A549 (cell line): ENCODE measurements at regions not wholly inside any gene's neighbourhood (a gene's known extent, or its start where the extent isn't known, plus 50 kb on each side); places are given as distances from the start of the nearest gene placed in this dataset.

Experiments
- ATAC-seq, 2 experiments: fragments of 200-7000 bp in 1 of 2; fragments of >200 bp in 1 of 2; cut with Nextera tagmentation in 1 of 2; cut with Tn5 transposase in 1 of 2; 3 replicates each; pipeline versions ENCODE4 v1.8.0 to v1.9.1; 2018 to 2020; ENCODE audit warnings: mild to moderate bottlenecking in 1 of 2, moderate library complexity in 1 of 2
- CTCF ChIA-PET: fragments of 300-600 bp; sonication (Branson Sonifier 250); formaldehyde crosslinking; extraction: SDS; loops from one replicate; lab custom pipeline; 2021; ENCODE audit warnings: antibody characterized with exemption, inconsistent platforms; lab: Yijun Ruan, JAX
- POLR2A ChIA-PET: fragments of 350-600 bp; formaldehyde crosslinking; extraction: SDS; loops from one replicate; lab custom pipeline; 2021; ENCODE audit warnings: antibody characterized with exemption, inconsistent platforms; lab: Yijun Ruan, JAX
- DNase-seq, 2 experiments: peaks; one replicate each; pipeline versions ENCODE4 v3.0.0 to v3.0.0-alpha.2; 2011 to 2016; ENCODE audit warnings: low read depth in 1 of 2, low spot score in 1 of 2
- FAIRE-seq: peaks from 2 replicates; lab custom pipeline; 2011; peaks lifted over from hg19 to GRCh38; lab: Jason Lieb, UNC
- H3K27ac ChIP-seq, 2 experiments: fragments of >200 bp; sonication (Bioruptor Twin); formaldehyde crosslinking; 3 replicates each; pipeline ENCODE4 v1.5.1; 2016 to 2017
- H3K4me1 ChIP-seq: fragments of >200 bp; sonication (Bioruptor Twin); formaldehyde crosslinking; 3 replicates; pipeline ENCODE4 v1.6.1; 2016
- H3K4me2 ChIP-seq: fragments of >200 bp; sonication (Bioruptor Twin); formaldehyde crosslinking; 3 replicates; pipeline ENCODE4 v1.6.1; 2016
- H3K4me3 ChIP-seq: fragments of >200 bp; sonication (Bioruptor Twin); formaldehyde crosslinking; 3 replicates; pipeline ENCODE4 v1.5.1; 2016
- H3K9me3 ChIP-seq: fragments of >200 bp; sonication (Bioruptor Twin); formaldehyde crosslinking; 3 replicates; pipeline ENCODE4 v1.6.1; 2016
- BHLHE40 ChIP-seq: IDR thresholded peaks from 2 replicates; pipeline ENCODE4 v1.6.1; 2012; ENCODE audit warnings: low read depth, low read length, inconsistent platforms
- CBX2 ChIP-seq: fragments of 200-600 bp; sonication (generic); IDR thresholded peaks from 2 replicates; pipeline ENCODE4 v1.6.1; 2016; ENCODE audit warnings: low read depth, mild to moderate bottlenecking, borderline replicate concordance
- CBX8 ChIP-seq: fragments of 200-600 bp; sonication (generic); IDR thresholded peaks from 2 replicates; pipeline ENCODE4 v1.6.1; 2016
- CHD2 ChIP-seq: fragments of 150-350 bp; IDR thresholded peaks from 2 replicates; pipeline ENCODE4 v1.6.1; 2014; ENCODE audit warnings: low read length; ENCODE audit not compliant: partially characterized antibody
- EHMT2 ChIP-seq: fragments of 200-600 bp; sonication (generic); IDR thresholded peaks from 2 replicates; pipeline ENCODE4 v1.6.1; 2016; ENCODE audit warnings: antibody characterized with exemption, low read depth, mild to moderate bottlenecking, moderate library complexity
- ELK1 ChIP-seq: fragments of 150-350 bp; IDR thresholded peaks from 2 replicates; pipeline ENCODE4 v1.6.1; 2014; ENCODE audit warnings: low read depth, mild to moderate bottlenecking, low read length
- ESRRA ChIP-seq: fragments of 150-350 bp; IDR thresholded peaks from 2 replicates; pipeline ENCODE4 v1.6.1; 2014; ENCODE audit warnings: mild to moderate bottlenecking, low read length, borderline replicate concordance
- FOSB ChIP-seq: fragments of 250-450 bp; sonication (Bioruptor Pico); IDR thresholded peaks from 2 replicates; pipeline ENCODE4 v1.5.0; 2020; ENCODE audit warnings: mild to moderate bottlenecking, moderate library complexity
- FOSL2 ChIP-seq, 2 experiments: fragments of 450-650 bp in 1 of 2; fragments of >200 bp in 1 of 2; sonication (Bioruptor Twin) in 1 of 2; formaldehyde crosslinking; IDR thresholded peaks; 2 replicates each; pipeline versions ENCODE4 v1.5.0 to v1.6.1; 2016 to 2020; ENCODE audit warnings: mild to moderate bottlenecking in 1 of 2, moderate library complexity in 1 of 2
- FOXS1 ChIP-seq: fragments of 250-450 bp; sonication (Bioruptor Pico); IDR thresholded peaks from 2 replicates; pipeline ENCODE4 v1.5.0; 2020; ENCODE audit warnings: mild to moderate bottlenecking, moderate library complexity
- HDAC2 ChIP-seq: fragments of 200-600 bp; sonication (generic); IDR thresholded peaks from 2 replicates; pipeline ENCODE4 v1.6.1; 2016
- HES2 ChIP-seq: fragments of >200 bp; sonication (Bioruptor Twin); formaldehyde crosslinking; IDR thresholded peaks from 2 replicates; pipeline ENCODE4 v1.6.1; 2016
- HEYL ChIP-seq: fragments of 250-450 bp; sonication (Bioruptor Pico); IDR thresholded peaks from 2 replicates; pipeline ENCODE4 v1.8.0; 2021; ENCODE audit warnings: mild to moderate bottlenecking, moderate library complexity
- HOXA7 ChIP-seq: fragments of 250-450 bp; sonication (Bioruptor Pico); IDR thresholded peaks from 2 replicates; pipeline ENCODE4 v1.5.0; 2020; ENCODE audit warnings: mild to moderate bottlenecking, moderate library complexity
- JUNB ChIP-seq: fragments of >200 bp; sonication (Bioruptor Twin); formaldehyde crosslinking; IDR thresholded peaks from 2 replicates; pipeline ENCODE4 v1.6.1; 2016
- KDM1A ChIP-seq: fragments of 200-600 bp; sonication (generic); IDR thresholded peaks from 2 replicates; pipeline ENCODE4 v1.6.1; 2016; ENCODE audit warnings: low read depth, mild to moderate bottlenecking
- KDM5A ChIP-seq: fragments of 200-600 bp; sonication (generic); IDR thresholded peaks from 2 replicates; pipeline ENCODE4 v1.6.1; 2016; ENCODE audit warnings: antibody characterized with exemption, mild to moderate bottlenecking
- MAFK ChIP-seq: fragments of 450-650 bp; IDR thresholded peaks from 2 replicates; pipeline ENCODE4 v1.6.1; 2014; ENCODE audit not compliant: partially characterized antibody
- MAX ChIP-seq: IDR thresholded peaks from 2 replicates; pipeline ENCODE4 v1.6.1; 2012
- MAZ ChIP-seq: fragments of 150-350 bp; IDR thresholded peaks from 2 replicates; pipeline ENCODE4 v1.6.1; 2014; ENCODE audit warnings: antibody characterized with exemption, low read depth, low read length, borderline replicate concordance
- MYC ChIP-seq: IDR thresholded peaks from 2 replicates; pipeline ENCODE4 v1.6.1; 2012; ENCODE audit warnings: mild to moderate bottlenecking, inconsistent platforms, low read length, improper control_type of control experiment, borderline replicate concordance
- NPAS2 ChIP-seq: fragments of 250-450 bp; sonication (Bioruptor Pico); IDR thresholded peaks from 2 replicates; pipeline ENCODE4 v1.8.0; 2022; ENCODE audit warnings: mild to moderate bottlenecking, moderate library complexity, borderline replicate concordance
- NR3C1 ChIP-seq: fragments of >200 bp; sonication (Bioruptor Twin); formaldehyde crosslinking; IDR thresholded peaks from 3 replicates; pipeline ENCODE4 v1.6.1; 2017
- POLR2A ChIP-seq: IDR thresholded peaks from 2 replicates; pipeline ENCODE4 v1.6.1; 2012; ENCODE audit warnings: mild to moderate bottlenecking, low read length
- POLR2AphosphoS2 ChIP-seq: conservative IDR thresholded peaks from 2 replicates; pipeline ENCODE4 v1.6.1; 2012; ENCODE audit warnings: low read length, improper control_type of control experiment, inconsistent platforms
- RAD21 ChIP-seq, 2 experiments: fragments of >200 bp in 1 of 2; sonication (Bioruptor Twin) in 1 of 2; formaldehyde crosslinking in 1 of 2; IDR thresholded peaks in 1 of 2; conservative IDR thresholded peaks in 1 of 2; 2 replicates in 1 of 2; 3 replicates in 1 of 2; pipeline ENCODE4 v1.6.1; 2012 to 2018; ENCODE audit warnings: inconsistent platforms in 1 of 2
- RARB ChIP-seq: fragments of 250-450 bp; sonication (Bioruptor Pico); IDR thresholded peaks from 2 replicates; pipeline ENCODE4 v1.8.0; 2021; ENCODE audit warnings: mild to moderate bottlenecking, moderate library complexity
- RFX5 ChIP-seq: fragments of 450-650 bp; IDR thresholded peaks from 2 replicates; pipeline ENCODE4 v1.7.1; 2014; ENCODE audit warnings: antibody characterized with exemption, mild to moderate bottlenecking, moderate library complexity
- SREBF2 ChIP-seq: fragments of 450-650 bp; IDR thresholded peaks from 2 replicates; pipeline ENCODE4 v1.6.1; 2014; ENCODE audit warnings: mild to moderate bottlenecking, moderate library complexity
- TFCP2L1 ChIP-seq: fragments of 250-450 bp; sonication (Bioruptor Pico); IDR thresholded peaks from 2 replicates; pipeline ENCODE4 v1.5.0; 2021; ENCODE audit warnings: mild to moderate bottlenecking
- TP53 ChIP-seq: fragments of 250-450 bp; sonication (Bioruptor Pico); IDR thresholded peaks from 2 replicates; pipeline ENCODE4 v1.5.0; 2021; ENCODE audit warnings: mild to moderate bottlenecking, moderate library complexity
- ZNF302 ChIP-seq: fragments of 250-450 bp; sonication (Bioruptor Pico); IDR thresholded peaks from 2 replicates; pipeline ENCODE4 v1.9.0; 2021; ENCODE audit warnings: inconsistent platforms, mild to moderate bottlenecking, moderate library complexity
- ZSCAN20 ChIP-seq: fragments of 250-450 bp; sonication (Bioruptor Pico); IDR thresholded peaks from 2 replicates; pipeline ENCODE4 v1.8.0; 2022; ENCODE audit warnings: mild to moderate bottlenecking, moderate library complexity
- WGBS: methylation state at CpG from one replicate; pipeline ENCODE4 v1.1.6; 2017; ENCODE audit errors: missing lambda C conversion rate; 5-methylcytosine and 5-hydroxymethylcytosine counted together
- TF ChIP-seq, protein P1 (sequence below): IDR thresholded peaks from 2 replicates; pipeline ENCODE4 v1.6.1; 2012; ENCODE audit warnings: low read depth, borderline replicate concordance
- TF ChIP-seq, protein P2 (sequence below): fragments of 250-450 bp; sonication (Bioruptor Pico); IDR thresholded peaks from 2 replicates; pipeline ENCODE4 v1.5.0; 2020; ENCODE audit warnings: low read depth, mild to moderate bottlenecking, moderate library complexity
- TF ChIP-seq, protein P3 (sequence below): IDR thresholded peaks from 2 replicates; pipeline ENCODE4 v1.6.1; 2012

DNA sequence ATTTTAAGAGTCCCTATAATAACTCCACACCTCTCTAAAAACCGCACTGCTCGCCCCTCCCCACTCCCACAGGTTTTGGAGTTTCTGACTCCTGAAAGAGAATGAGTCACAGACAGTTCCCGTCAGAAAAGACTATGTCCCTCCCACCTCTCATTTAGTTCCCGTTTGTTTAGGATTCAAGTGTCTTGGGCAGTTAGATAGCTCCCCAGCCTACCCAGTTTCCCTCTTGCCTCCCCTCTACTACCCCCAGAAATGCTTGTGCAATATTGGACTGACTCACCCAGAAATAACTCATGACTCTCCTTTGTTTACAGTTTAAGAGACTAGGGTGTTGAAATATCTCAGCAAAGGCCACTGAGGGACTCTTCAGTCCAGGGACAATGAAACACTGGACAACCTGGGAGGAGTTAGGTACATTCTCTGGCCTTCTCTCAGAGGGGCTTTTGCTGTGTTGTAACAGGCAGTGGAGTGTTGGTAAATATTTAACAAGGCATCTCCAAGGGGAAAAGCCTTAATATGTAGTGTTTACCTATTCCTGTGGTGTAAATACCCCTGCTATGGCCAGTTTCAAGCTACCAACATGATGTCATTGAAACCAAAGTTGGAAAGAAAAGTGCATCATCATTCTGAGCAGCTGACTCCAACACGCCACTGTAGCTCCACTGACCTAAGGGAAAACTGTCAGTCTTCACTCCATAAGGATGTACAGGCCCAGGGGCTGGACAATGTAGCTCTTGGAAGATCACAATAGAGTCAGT is 96.1 kb upstream of the CHD2 start:
- peaks cover 48% of the 10 kb centered on the region for H3K4me1 ChIP-seq
- peak overlapping the region; percentile 63 for H3K4me2 ChIP-seq
- ChIA-PET POLR2A (interaction anchor here (0.5 to 2.4 kb wide), 14 partner anchors 13 to 225 kb away, joined by 3 to 69 read pairs (median 6); partner anchors contain the start of gene CHD2), CTCF (interaction anchor here (0.6 to 10.8 kb wide), 15 partner anchors 8 to 233 kb away, joined by 3 to 168 read pairs (median 4); partner anchors contain the start of gene CHD2)
- DNase-seq = peak; percentile 96 to 100
- H3K27ac ChIP-seq = peak overlapping the region; percentile 95 to 97
- H3K4me3 ChIP-seq = no peak overlapping the region
- ATAC-seq = peak; percentile 85 to 87
- 0% methylated on average over 5 of the region's 5 CpGs for WGBS
- no peaks in the 10 kb centered on the region for H3K9me3 ChIP-seq
- peak; percentile 98 for FAIRE-seq
- no peak for TF ChIP-seq POLR2A
- TF ChIP-seq MAZ = peak; percentile 77; the same call in 1 of the 2 replicates
- no peak for TF ChIP-seq TFCP2L1
- peak; percentile 92; the same call in 1 of the 2 replicates for TF ChIP-seq RARB (CRISPR knock-in tag)
- TF ChIP-seq MAX = peak; percentile 98
- no peak for TF ChIP-seq NPAS2 (CRISPR knock-in tag)
- peak; percentile 100 for TF ChIP-seq FOSL2 (IDR thresholded peaks at IDR 0.05)
- TF ChIP-seq FOSL2 (CRISPR knock-in tag; IDR thresholded peaks at IDR 0.05) = peak; percentile 100
- TF ChIP-seq, protein P1, sequence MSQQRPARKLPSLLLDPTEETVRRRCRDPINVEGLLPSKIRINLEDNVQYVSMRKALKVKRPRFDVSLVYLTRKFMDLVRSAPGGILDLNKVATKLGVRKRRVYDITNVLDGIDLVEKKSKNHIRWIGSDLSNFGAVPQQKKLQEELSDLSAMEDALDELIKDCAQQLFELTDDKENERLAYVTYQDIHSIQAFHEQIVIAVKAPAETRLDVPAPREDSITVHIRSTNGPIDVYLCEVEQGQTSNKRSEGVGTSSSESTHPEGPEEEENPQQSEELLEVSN = 0 out of 2 replicates have a peak, but pooled peaks have one; percentile 37
- TF ChIP-seq ZNF302 (CRISPR knock-in tag) = no peak
- no peak for TF ChIP-seq POLR2AphosphoS2
- TF ChIP-seq CBX2 = no peak
- TF ChIP-seq KDM1A = no peak
- TF ChIP-seq MAFK = peak; percentile 99
- TF ChIP-seq, protein P2, sequence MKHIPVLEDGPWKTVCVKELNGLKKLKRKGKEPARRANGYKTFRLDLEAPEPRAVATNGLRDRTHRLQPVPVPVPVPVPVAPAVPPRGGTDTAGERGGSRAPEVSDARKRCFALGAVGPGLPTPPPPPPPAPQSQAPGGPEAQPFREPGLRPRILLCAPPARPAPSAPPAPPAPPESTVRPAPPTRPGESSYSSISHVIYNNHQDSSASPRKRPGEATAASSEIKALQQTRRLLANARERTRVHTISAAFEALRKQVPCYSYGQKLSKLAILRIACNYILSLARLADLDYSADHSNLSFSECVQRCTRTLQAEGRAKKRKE (CRISPR knock-in tag) = no peak; the same call in 1 of the 2 replicates
- TF ChIP-seq CBX8 = no peak
- TF ChIP-seq ESRRA = no peak
- no peak for TF ChIP-seq HDAC2
- no peak for TF ChIP-seq SREBF2
- no peak for TF ChIP-seq ZSCAN20 (CRISPR knock-in tag)
- peak; percentile 100 for TF ChIP-seq JUNB
- TF ChIP-seq MYC = no peak
- TF ChIP-seq NR3C1 = no peak
- peak; percentile 97 for TF ChIP-seq FOXS1 (CRISPR knock-in tag)
- no peak for TF ChIP-seq FOSB
- TF ChIP-seq HEYL (CRISPR knock-in tag) = no peak
- no peak for TF ChIP-seq KDM5A
- no peak for TF ChIP-seq HOXA7
- no peak for TF ChIP-seq BHLHE40
- TF ChIP-seq TP53 (CRISPR knock-in tag) = no peak
- TF ChIP-seq ELK1 = no peak
- peak; percentile 45 to 60; a peak in 3 of 5 replicates for TF ChIP-seq RAD21 (conservative IDR thresholded peaks at IDR 0.05 in 1 of 2, IDR thresholded peaks at IDR 0.05 in 1 of 2)
- TF ChIP-seq RFX5 = peak; percentile 18; the same call in 1 of the 2 replicates
- no peak for TF ChIP-seq EHMT2
- TF ChIP-seq HES2 = peak; percentile 100
- TF ChIP-seq, protein P3, sequence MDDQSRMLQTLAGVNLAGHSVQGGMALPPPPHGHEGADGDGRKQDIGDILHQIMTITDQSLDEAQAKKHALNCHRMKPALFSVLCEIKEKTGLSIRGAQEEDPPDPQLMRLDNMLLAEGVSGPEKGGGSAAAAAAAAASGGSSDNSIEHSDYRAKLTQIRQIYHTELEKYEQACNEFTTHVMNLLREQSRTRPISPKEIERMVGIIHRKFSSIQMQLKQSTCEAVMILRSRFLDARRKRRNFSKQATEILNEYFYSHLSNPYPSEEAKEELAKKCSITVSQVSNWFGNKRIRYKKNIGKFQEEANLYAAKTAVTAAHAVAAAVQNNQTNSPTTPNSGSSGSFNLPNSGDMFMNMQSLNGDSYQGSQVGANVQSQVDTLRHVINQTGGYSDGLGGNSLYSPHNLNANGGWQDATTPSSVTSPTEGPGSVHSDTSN = peak; percentile 76
- TF ChIP-seq CHD2 = no peak
